AG10803 (cell line): ENCODE measurements at regions not wholly inside any gene's neighbourhood (a gene's known extent, or its start where the extent isn't known, plus 50 kb on each side); places are given as distances from the start of the nearest gene placed in this dataset.

Experiments used
- DNase-seq: peaks from one replicate; pipeline ENCODE4 v3.0.0; 2010; ENCODE audit warnings: low read depth
- H3K4me3 ChIP-seq: 2 replicates; pipeline ENCODE4 v1.5.1; 2011; ENCODE audit warnings: mild to moderate bottlenecking, low read length, control low read depth
- CTCF ChIP-seq: conservative IDR thresholded peaks from 2 replicates; pipeline ENCODE4 v1.5.1; 2011; ENCODE audit warnings: mild to moderate bottlenecking, low read length, control low read depth, inconsistent platforms

GRCh38 chr5:174419540-174420132 lies 304.7 kb upstream of the MSX2 start:
- peak; percentile 87 for DNase-seq
- peak overlapping the region; percentile 29 for H3K4me3 ChIP-seq
- TF ChIP-seq CTCF: peak; percentile 96

- no peak overlapping the region for H3K4me3 ChIP-seq
- no peak for DNase-seq
- TF ChIP-seq CTCF: no peak
These were observed 303.6 kb upstream of the MSX2 start for GRCh38 chr5:174420651-174421407.

GRCh38 chr5:174421408-174421805 lies 303.0 kb upstream of the MSX2 start:
- DNase-seq: no peak
- no peak overlapping the region for H3K4me3 ChIP-seq

GRCh38 chr5:174423558-174423957 lies 300.8 kb upstream of the MSX2 start:
- H3K4me3 ChIP-seq: no peak overlapping the region
- TF ChIP-seq CTCF: no peak
- no peak for DNase-seq

More at GRCh38 chr5:174421408-174421805, 303.0 kb upstream of the MSX2 start:
- TF ChIP-seq CTCF: no peak

- no peak for TF ChIP-seq CTCF
- DNase-seq: no peak
- no peak overlapping the region for H3K4me3 ChIP-seq
These were observed 299.9 kb upstream of the MSX2 start for GRCh38 chr5:174424219-174425053.

GRCh38 chr5:174425271-174425963 lies 299.0 kb upstream of the MSX2 start:
- no peak for TF ChIP-seq CTCF

More at GRCh38 chr5:174425271-174425963, 299.0 kb upstream of the MSX2 start:
- DNase-seq: no peak
- no peak overlapping the region for H3K4me3 ChIP-seq
